ENCODE measurements at regions not wholly inside any gene's neighbourhood (a gene's known extent, or its start where the extent isn't known, plus 50 kb on each side); places are given as distances from the start of the nearest gene placed in this dataset.

DNA sequence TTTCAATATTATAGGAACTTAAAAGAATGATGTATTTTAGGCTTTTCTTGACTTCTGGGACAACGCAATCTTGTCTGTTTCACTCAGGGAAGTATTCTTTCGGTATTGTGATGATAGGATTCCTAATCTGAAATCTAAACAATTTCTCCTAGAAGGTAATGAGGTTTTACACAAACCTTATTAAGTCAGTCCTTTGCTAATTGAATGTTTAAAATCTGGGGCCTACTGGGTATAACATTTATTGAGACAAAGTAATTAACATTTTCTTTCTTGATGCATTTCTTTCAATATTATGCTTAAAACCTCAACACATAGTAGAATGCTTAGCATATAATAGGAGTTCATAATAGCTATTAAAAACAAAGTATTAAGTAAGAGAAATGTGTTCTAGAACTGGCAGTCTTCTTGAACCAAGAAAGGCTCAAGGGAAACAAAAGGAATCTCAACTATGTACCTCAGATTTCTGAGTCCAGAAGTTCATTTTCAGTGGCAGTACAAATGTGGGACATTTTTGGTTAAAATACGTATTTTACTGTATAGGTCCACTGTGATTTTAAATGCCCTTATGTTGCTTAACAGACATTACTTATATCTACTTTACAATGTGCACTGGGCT lies 121.4 kb upstream of the BMP2 start:
- TF ChIP-seq, protein P1, sequence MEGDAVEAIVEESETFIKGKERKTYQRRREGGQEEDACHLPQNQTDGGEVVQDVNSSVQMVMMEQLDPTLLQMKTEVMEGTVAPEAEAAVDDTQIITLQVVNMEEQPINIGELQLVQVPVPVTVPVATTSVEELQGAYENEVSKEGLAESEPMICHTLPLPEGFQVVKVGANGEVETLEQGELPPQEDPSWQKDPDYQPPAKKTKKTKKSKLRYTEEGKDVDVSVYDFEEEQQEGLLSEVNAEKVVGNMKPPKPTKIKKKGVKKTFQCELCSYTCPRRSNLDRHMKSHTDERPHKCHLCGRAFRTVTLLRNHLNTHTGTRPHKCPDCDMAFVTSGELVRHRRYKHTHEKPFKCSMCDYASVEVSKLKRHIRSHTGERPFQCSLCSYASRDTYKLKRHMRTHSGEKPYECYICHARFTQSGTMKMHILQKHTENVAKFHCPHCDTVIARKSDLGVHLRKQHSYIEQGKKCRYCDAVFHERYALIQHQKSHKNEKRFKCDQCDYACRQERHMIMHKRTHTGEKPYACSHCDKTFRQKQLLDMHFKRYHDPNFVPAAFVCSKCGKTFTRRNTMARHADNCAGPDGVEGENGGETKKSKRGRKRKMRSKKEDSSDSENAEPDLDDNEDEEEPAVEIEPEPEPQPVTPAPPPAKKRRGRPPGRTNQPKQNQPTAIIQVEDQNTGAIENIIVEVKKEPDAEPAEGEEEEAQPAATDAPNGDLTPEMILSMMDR (IDR thresholded peaks at IDR 0.05; ENCODE audit: insufficient read depth, low read length, poor library complexity, severe bottlenecking) = no peak
- H3K4me3 ChIP-seq (replicated peaks; ENCODE audit: low read depth, low read length) = no peak overlapping the region
- H3K36me3 ChIP-seq (ENCODE audit: control insufficient read depth, insufficient read depth, low read length) = no peaks in the 10 kb centered on the region
- no peaks in the 10 kb centered on the region for H3K27me3 ChIP-seq (replicated peaks; ENCODE audit: control insufficient read depth, insufficient read depth, low read length)
- DNase-seq (ENCODE audit: extremely low read depth, insufficient read length) = no peak

DNA sequence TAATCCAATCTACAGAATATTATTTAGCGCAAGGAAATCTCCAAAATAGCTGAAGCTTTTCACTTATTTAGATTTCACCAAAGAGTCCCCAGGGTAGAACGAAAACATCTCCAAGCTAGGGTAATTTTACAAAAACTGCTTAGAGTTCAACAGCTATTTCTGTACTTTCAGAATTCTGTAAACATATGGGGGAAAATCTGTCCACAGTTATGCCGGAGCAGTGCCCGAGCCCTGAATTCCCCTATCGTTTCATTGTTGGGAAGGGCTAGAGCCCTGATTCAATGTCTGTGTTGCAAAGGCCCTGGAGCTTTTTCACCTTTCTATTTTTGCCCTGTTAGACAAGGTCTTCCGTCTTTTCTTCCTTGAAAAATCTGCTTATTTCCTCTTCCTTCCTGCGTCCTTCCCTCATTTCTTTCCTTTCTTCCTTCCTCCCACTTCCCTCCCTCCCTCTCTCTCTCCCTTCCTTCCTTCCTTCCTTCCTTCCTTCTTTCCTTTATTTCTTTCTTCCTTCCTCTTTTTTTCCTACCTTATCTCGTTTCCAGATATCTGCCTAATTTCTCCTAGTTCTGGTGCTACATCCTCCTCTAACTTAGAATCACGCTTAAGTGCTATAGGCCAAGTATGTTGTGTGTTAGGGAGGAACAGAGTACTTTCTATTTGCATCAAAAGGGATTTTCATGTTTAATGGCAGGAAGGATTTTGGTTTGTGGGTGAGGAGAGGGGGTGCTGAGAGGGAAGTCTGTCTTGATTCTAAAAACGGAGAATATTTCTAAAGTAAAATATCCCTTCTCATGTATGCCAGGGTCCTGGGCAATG lies 122.5 kb upstream of the BMP2 start:
- H3K27me3 ChIP-seq (replicated peaks; ENCODE audit: control insufficient read depth, insufficient read depth, low read length) = no peaks in the 10 kb centered on the region
- no peaks in the 10 kb centered on the region for H3K36me3 ChIP-seq (ENCODE audit: control insufficient read depth, insufficient read depth, low read length)
- H3K4me3 ChIP-seq (replicated peaks; ENCODE audit: low read depth, low read length) = no peak overlapping the region
- DNase-seq (ENCODE audit: extremely low read depth, insufficient read length) = no peak
- TF ChIP-seq, protein P1 (IDR thresholded peaks at IDR 0.05; ENCODE audit: insufficient read depth, low read length, poor library complexity, severe bottlenecking) = no peak

DNA sequence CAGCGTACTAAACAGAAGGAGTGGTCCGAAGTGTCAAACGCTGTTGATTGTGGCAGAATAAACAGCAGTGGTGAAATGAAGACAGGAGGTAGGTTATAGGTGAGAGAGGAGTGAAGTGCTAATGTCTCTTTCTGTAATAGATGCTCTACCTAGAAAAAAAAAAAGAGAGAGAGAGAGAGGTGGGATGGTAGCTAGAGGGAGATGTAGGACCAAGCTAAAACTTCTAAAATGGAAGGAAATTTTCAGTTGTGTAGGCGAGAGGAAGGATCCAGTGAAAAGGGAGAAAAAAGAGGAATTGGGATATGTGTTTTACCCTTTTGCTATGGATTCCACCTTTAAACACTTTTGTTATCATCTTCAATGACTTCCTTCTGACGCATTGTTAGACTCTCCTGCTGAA lies 126.5 kb upstream of the BMP2 start:
- Histone ChIP-seq H3K27me3 (replicated peaks; ENCODE audit: control insufficient read depth, insufficient read depth, low read length) (no peaks in the 10 kb centered on the region), H3K36me3 (ENCODE audit: control insufficient read depth, insufficient read depth, low read length) (no peaks in the 10 kb centered on the region), H3K4me3 (replicated peaks; ENCODE audit: low read depth, low read length) (no peak overlapping the region)
- DNase-seq (ENCODE audit: extremely low read depth, insufficient read length) = no peak
- TF ChIP-seq, protein P1 (IDR thresholded peaks at IDR 0.05; ENCODE audit: insufficient read depth, low read length, poor library complexity, severe bottlenecking) = no peak

DNA sequence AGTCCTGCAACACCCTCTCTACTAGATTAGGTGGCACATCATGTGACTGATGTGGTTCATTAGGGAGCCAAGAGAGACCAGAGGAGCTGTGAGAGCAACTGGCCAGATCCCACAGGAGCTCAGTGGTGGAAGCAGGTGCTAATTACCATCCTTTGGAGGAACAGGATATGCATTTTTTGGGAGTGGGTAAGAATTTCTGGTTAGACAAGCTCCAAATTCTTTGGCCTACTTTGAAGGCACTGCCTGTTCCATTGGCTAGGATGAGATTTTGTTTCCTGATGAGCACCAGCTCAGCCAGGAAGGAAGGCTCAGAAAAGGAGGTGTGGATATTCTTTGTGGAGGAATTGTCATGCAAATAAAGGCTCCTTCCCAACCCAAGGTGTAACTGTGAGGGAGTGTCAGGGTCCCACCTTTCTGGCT lies 130.3 kb upstream of the BMP2 start:
- TF ChIP-seq, protein P1 (IDR thresholded peaks at IDR 0.05; ENCODE audit: insufficient read depth, low read length, poor library complexity, severe bottlenecking) = no peak
- H3K4me3 ChIP-seq (replicated peaks; ENCODE audit: low read depth, low read length) = no peak overlapping the region
- no peaks in the 10 kb centered on the region for H3K27me3 ChIP-seq (replicated peaks; ENCODE audit: control insufficient read depth, insufficient read depth, low read length)
- H3K36me3 ChIP-seq (ENCODE audit: control insufficient read depth, insufficient read depth, low read length) = no peaks in the 10 kb centered on the region
- no peak for DNase-seq (ENCODE audit: extremely low read depth, insufficient read length)

DNA sequence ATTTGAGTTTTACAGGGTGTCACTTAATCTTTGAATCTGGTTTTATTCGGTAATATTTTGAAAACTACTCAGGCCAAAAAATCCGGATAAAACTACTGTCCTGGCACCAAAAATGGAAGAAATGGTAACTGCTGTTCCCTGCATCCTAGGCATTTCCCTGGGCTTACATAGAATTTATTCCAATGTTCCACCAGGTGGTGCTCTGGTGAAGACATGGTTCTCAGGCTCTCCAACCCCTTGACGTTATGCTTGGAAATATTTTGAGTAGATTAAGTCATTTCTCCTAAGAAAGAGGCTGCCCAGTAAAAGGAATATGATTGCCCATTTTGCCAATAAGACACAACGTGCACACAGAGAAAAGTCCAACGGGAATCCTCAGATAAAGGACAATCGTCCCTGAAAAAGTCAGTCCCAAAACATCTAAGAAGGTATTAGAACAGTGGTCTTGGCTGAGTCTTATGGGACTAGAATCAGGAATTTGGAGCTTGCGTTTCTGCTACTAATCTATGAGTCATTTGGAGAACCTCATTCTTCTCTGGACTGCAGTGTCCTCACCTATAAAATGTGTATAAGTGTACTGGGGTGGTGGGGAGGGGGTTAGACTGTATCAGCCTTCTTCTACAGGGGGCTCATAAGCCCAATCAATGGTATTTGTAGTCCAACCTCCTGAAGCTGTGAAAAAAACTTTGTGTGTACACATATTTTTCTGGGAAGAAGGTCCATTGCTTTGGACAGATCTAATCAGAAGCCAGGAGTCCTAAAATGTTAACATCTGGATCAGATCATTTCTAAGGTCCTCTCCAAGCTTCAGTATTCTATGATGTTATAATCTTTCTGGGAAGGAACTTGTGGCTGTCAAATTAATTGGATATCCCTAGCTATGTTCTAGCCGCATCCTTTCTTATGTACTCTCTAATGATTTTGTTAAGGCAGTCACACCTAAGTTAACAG lies 131.0 kb upstream of the BMP2 start:
- TF ChIP-seq, protein P1 (IDR thresholded peaks at IDR 0.05; ENCODE audit: insufficient read depth, low read length, poor library complexity, severe bottlenecking) = peak; percentile 21
- DNase-seq (ENCODE audit: extremely low read depth, insufficient read length) = no peak
- H3K36me3 ChIP-seq (ENCODE audit: control insufficient read depth, insufficient read depth, low read length) = no peaks in the 10 kb centered on the region
- no peaks in the 10 kb centered on the region for H3K27me3 ChIP-seq (replicated peaks; ENCODE audit: control insufficient read depth, insufficient read depth, low read length)
- H3K4me3 ChIP-seq (replicated peaks; ENCODE audit: low read depth, low read length) = no peak overlapping the region

Measured in GM06990 (cell line).